ENCODE measurements at regions not wholly inside any gene's neighbourhood (a gene's known extent, or its start where the extent isn't known, plus 50 kb on each side); places are given as distances from the start of the nearest gene placed in this dataset.

DNA sequence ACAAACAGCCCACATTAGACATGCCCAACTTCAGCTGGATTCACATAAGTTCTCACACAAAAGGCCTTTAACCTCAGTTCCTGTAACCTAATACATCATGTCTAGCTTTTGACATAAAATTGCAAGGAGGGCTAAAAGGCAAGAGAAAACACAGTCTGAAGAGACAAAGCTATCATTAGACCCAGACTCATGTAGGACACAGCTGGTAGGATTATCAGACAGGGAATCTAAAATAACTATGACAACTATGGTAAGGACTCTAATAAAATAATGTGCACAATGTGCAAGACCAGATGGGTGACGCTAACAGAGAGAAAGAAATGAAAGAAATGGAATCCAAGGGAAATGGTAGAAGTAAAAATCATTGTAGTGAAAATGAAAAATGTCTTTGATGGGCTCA is 643.2 kb upstream of the RAB6C start:
- H3K4me1 ChIP-seq (ENCODE audit: low read length): no peaks in the 10 kb centered on the region
- H2AFZ ChIP-seq (ENCODE audit: low read depth, low read length): no peak overlapping the region
- no peak overlapping the region for H3K9ac ChIP-seq (ENCODE audit: low read length)
- H3K9me3 ChIP-seq (ENCODE audit: insufficient read depth, low read length): no peaks in the 10 kb centered on the region
- H3K36me3 ChIP-seq (replicated peaks; ENCODE audit: low read depth, low read length): no peaks in the 10 kb centered on the region
- TF ChIP-seq EZH2phosphoT487 (IDR thresholded peaks at IDR 0.05; ENCODE audit: low read depth) (no peak), CTCF (IDR thresholded peaks at IDR 0.05; ENCODE audit: low read depth, low read length) (no peak)
- no peaks in the 10 kb centered on the region for H4K20me1 ChIP-seq (ENCODE audit: insufficient read depth, low read length)
- no peaks in the 10 kb centered on the region for H3K27me3 ChIP-seq (ENCODE audit: low read depth, low read length)
- no peak overlapping the region for H3K4me3 ChIP-seq (ENCODE audit: low read length)
- no peak overlapping the region for H3K27ac ChIP-seq (ENCODE audit: low read length)
- no peak overlapping the region for H3K4me2 ChIP-seq (ENCODE audit: low read length)
- H3K79me2 ChIP-seq (ENCODE audit: low read length): no peaks in the 10 kb centered on the region

DNA sequence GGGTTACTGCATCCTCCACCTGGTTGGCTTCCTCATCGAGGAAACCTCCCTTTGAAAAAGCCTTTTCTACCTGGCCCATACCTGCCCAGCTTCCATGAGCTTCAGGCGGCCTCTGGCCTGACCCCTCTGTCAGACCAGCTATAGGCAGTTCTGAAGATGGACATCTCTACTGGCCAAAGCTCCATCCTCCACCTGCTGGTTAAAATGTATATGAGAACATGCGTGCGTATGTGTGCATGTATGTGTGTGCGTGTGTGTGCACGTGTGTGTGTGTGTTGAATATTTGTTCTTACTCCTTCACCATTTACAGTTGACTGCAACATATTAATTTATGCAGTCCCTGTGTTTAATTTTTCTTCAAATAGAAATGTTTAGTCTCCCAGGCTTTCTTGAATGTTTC is 642.4 kb upstream of the RAB6C start:
- H3K27me3 ChIP-seq (ENCODE audit: low read depth, low read length): no peaks in the 10 kb centered on the region
- H3K4me2 ChIP-seq (ENCODE audit: low read length): no peak overlapping the region
- H3K9me3 ChIP-seq (ENCODE audit: insufficient read depth, low read length): no peaks in the 10 kb centered on the region
- H3K4me1 ChIP-seq (ENCODE audit: low read length): no peaks in the 10 kb centered on the region
- H3K36me3 ChIP-seq (replicated peaks; ENCODE audit: low read depth, low read length): no peaks in the 10 kb centered on the region
- no peak overlapping the region for H3K4me3 ChIP-seq (ENCODE audit: low read length)
- no peak overlapping the region for H2AFZ ChIP-seq (ENCODE audit: low read depth, low read length)
- no peak overlapping the region for H3K27ac ChIP-seq (ENCODE audit: low read length)
- TF ChIP-seq CTCF (IDR thresholded peaks at IDR 0.05; ENCODE audit: low read depth, low read length) (no peak), EZH2phosphoT487 (IDR thresholded peaks at IDR 0.05; ENCODE audit: low read depth) (no peak)
- no peak overlapping the region for H3K9ac ChIP-seq (ENCODE audit: low read length)
- H3K79me2 ChIP-seq (ENCODE audit: low read length): no peaks in the 10 kb centered on the region
- no peaks in the 10 kb centered on the region for H4K20me1 ChIP-seq (ENCODE audit: insufficient read depth, low read length)

DNA sequence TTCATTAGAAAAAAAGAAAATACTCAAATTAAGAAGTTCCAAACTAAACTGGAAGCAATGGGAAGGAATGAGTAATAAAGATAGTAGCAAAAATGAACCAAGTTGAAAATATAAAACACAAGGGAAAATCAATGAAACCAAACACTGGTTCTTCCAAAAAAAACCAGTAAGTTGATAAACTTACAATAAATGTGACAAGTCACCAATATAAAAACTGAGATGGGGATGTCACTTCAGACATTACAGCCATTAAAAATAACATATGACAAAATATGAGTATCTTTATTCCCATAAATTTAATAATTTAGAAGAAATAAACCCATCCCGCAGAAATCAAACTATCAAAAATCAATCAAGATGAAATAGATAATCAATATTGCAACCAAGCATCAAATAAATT is 633.9 kb upstream of the RAB6C start:
- TF ChIP-seq CTCF (IDR thresholded peaks at IDR 0.05; ENCODE audit: low read depth, low read length): no peak
- TF ChIP-seq EZH2phosphoT487 (IDR thresholded peaks at IDR 0.05; ENCODE audit: low read depth): no peak
- Histone ChIP-seq H4K20me1 (ENCODE audit: insufficient read depth, low read length) (no peaks in the 10 kb centered on the region), H3K36me3 (replicated peaks; ENCODE audit: low read depth, low read length) (no peaks in the 10 kb centered on the region), H3K79me2 (ENCODE audit: low read length) (no peaks in the 10 kb centered on the region), H3K9me3 (ENCODE audit: insufficient read depth, low read length) (no peaks in the 10 kb centered on the region), H3K9ac (ENCODE audit: low read length) (no peak overlapping the region), H3K4me2 (ENCODE audit: low read length) (no peak overlapping the region), H2AFZ (ENCODE audit: low read depth, low read length) (no peak overlapping the region), H3K27ac (ENCODE audit: low read length) (no peak overlapping the region), H3K4me1 (ENCODE audit: low read length) (peaks cover 19% of the 10 kb centered on the region), H3K27me3 (ENCODE audit: low read depth, low read length) (peaks cover 10% of the 10 kb centered on the region), H3K4me3 (ENCODE audit: low read length) (no peak overlapping the region)

GRCh38 chr2:129347486-129348217 is 631.8 kb upstream of the RAB6C start:
- TF ChIP-seq EZH2phosphoT487 (IDR thresholded peaks at IDR 0.05; ENCODE audit: low read depth) (no peak), CTCF (IDR thresholded peaks at IDR 0.05; ENCODE audit: low read depth, low read length) (no peak)
- H3K79me2 ChIP-seq (ENCODE audit: low read length): no peaks in the 10 kb centered on the region
- no peaks in the 10 kb centered on the region for H3K36me3 ChIP-seq (replicated peaks; ENCODE audit: low read depth, low read length)
- peak overlapping the region; percentile 19; the same call in 1 of the 2 replicates for H3K27ac ChIP-seq (ENCODE audit: low read length)
- H3K4me2 ChIP-seq (ENCODE audit: low read length): peak overlapping the region; percentile 88
- peaks cover 10% of the 10 kb centered on the region for H3K27me3 ChIP-seq (ENCODE audit: low read depth, low read length)
- no peak overlapping the region for H2AFZ ChIP-seq (ENCODE audit: low read depth, low read length)
- H3K4me1 ChIP-seq (ENCODE audit: low read length): peaks cover 19% of the 10 kb centered on the region
- no peaks in the 10 kb centered on the region for H3K9me3 ChIP-seq (ENCODE audit: insufficient read depth, low read length)
- no peaks in the 10 kb centered on the region for H4K20me1 ChIP-seq (ENCODE audit: insufficient read depth, low read length)
- H3K4me3 ChIP-seq (ENCODE audit: low read length): peak overlapping the region; percentile 62
- H3K9ac ChIP-seq (ENCODE audit: low read length): no peak overlapping the region
